Neuronal stem cell (in vitro differentiated cells): ENCODE measurements at regions not wholly inside any gene's neighbourhood (a gene's known extent, or its start where the extent isn't known, plus 50 kb on each side); places are given as distances from the start of the nearest gene placed in this dataset.
"Not testable (repeated sequence)": the region's sequence is repeated elsewhere in the genome, so short reads cannot be mapped to it uniquely, and the experiment has no call there.

Source experiments
- DNase-seq: peaks from one replicate; pipeline ENCODE4 v3.0.0-alpha.2; 2013; ENCODE audit warnings: low spot score
- H2AFZ ChIP-seq: one replicate; pipeline ENCODE4 v1.6.1; 2013; ENCODE audit warnings: mild to moderate bottlenecking, low read length, inconsistent platforms
- H2AK5ac ChIP-seq: 2 replicates; pipeline ENCODE4 v1.6.1; 2013; ENCODE audit warnings: low read depth, mild to moderate bottlenecking, inconsistent platforms, low read length, moderate library complexity, mixed read lengths
- H2BK120ac ChIP-seq: 2 replicates; pipeline ENCODE4 v1.6.1; 2013; ENCODE audit warnings: low read depth, mild to moderate bottlenecking, inconsistent platforms, low read length, moderate library complexity, mixed read lengths
- H2BK12ac ChIP-seq: one replicate; pipeline ENCODE4 v1.6.1; 2013; ENCODE audit warnings: low read length, inconsistent platforms
- H2BK15ac ChIP-seq: 2 replicates; pipeline ENCODE4 v1.6.1; 2013; ENCODE audit warnings: mild to moderate bottlenecking, low read length, inconsistent platforms, mixed read lengths
- H2BK5ac ChIP-seq: one replicate; pipeline ENCODE4 v1.6.1; 2013; ENCODE audit warnings: inconsistent platforms, mild to moderate bottlenecking, low read length, moderate library complexity
- H3K14ac ChIP-seq: one replicate; pipeline ENCODE4 v1.6.1; 2013; ENCODE audit warnings: low read length, inconsistent platforms
- H3K18ac ChIP-seq: 2 replicates; pipeline ENCODE4 v1.6.1; 2013; ENCODE audit warnings: low read length, inconsistent platforms
- H3K23ac ChIP-seq: 2 replicates; pipeline ENCODE4 v1.6.1; 2013; ENCODE audit warnings: low read depth, mild to moderate bottlenecking, mixed read lengths, low read length, inconsistent platforms; ENCODE audit not compliant: poor library complexity
- H3K27ac ChIP-seq: replicated peaks from 3 replicates; pipeline ENCODE4 v1.5.1; 2013; ENCODE audit warnings: low read length, inconsistent platforms
- H3K27me3 ChIP-seq, 3 experiments: 2 replicates each; pipeline ENCODE4 v1.6.1; 2013; ENCODE audit warnings: low read length in 3 of 3, mild to moderate bottlenecking in 2 of 3, inconsistent platforms in 1 of 3, low read depth in 1 of 3, mixed read lengths in 1 of 3, moderate library complexity in 1 of 3; ENCODE audit not compliant: control insufficient read depth in 3 of 3, insufficient read depth in 3 of 3
- H3K36me3 ChIP-seq, 2 donors: replicated peaks in 1 of 2; 2 replicates each; pipeline ENCODE4 v1.6.1; 2013; ENCODE audit warnings: low read length in 2 of 2; ENCODE audit not compliant: control insufficient read depth in 2 of 2, insufficient read depth in 2 of 2
- H3K4ac ChIP-seq: 2 replicates; pipeline ENCODE4 v1.6.1; 2013; ENCODE audit warnings: inconsistent platforms, mild to moderate bottlenecking, low read length, moderate library complexity
- H3K4me1 ChIP-seq, 2 donors: 1 replicate in 1 of 2; 2 replicates in 1 of 2; pipeline ENCODE4 v1.6.1; 2013; ENCODE audit warnings: low read length in 2 of 2, low read depth in 1 of 2; ENCODE audit not compliant: control insufficient read depth in 2 of 2, insufficient read depth in 1 of 2
- H3K4me2 ChIP-seq: one replicate; pipeline ENCODE4 v1.6.1; 2013; ENCODE audit warnings: mild to moderate bottlenecking, low read length, inconsistent platforms; ENCODE audit not compliant: insufficient read depth, poor library complexity, severe bottlenecking
- H3K4me3 ChIP-seq, 2 donors: 2 replicates each; pipeline ENCODE4 v1.5.1; 2013; ENCODE audit warnings: low read length in 2 of 2, mild to moderate bottlenecking in 2 of 2, inconsistent platforms in 1 of 2, moderate library complexity in 1 of 2
- H3K79me1 ChIP-seq: one replicate; pipeline ENCODE4 v1.6.1; 2013; ENCODE audit warnings: low read depth, mild to moderate bottlenecking, inconsistent platforms, low read length, moderate library complexity
- H3K9ac ChIP-seq: one replicate; pipeline ENCODE4 v1.6.1; 2013; ENCODE audit warnings: mild to moderate bottlenecking, low read depth, low read length, inconsistent platforms; ENCODE audit not compliant: poor library complexity
- H3K9me3 ChIP-seq, 2 donors: replicated peaks in 1 of 2; 2 replicates each; pipeline versions ENCODE3 to v1.6.1; 2013; ENCODE audit warnings: low read length in 2 of 2, mild to moderate bottlenecking in 2 of 2, inconsistent platforms in 1 of 2, low read depth in 1 of 2, mixed read lengths in 1 of 2, moderate library complexity in 1 of 2; ENCODE audit not compliant: control insufficient read depth in 2 of 2, insufficient read depth in 1 of 2
- H4K8ac ChIP-seq: one replicate; pipeline ENCODE4 v1.6.1; 2013; ENCODE audit warnings: low read depth, mild to moderate bottlenecking, inconsistent platforms, low read length, moderate library complexity
- H4K91ac ChIP-seq: one replicate; pipeline ENCODE4 v1.6.1; 2013; ENCODE audit warnings: low read length, low read depth, mild to moderate bottlenecking, inconsistent platforms; ENCODE audit not compliant: poor library complexity
- WGBS, 2 donors: extraction: QIAGEN DNeasy Blood & Tissue Kit; methylation state at CpG; one replicate each; pipeline ENCODE4 v1.1.7; 2013; ENCODE audit warnings: missing lambda C conversion rate in 2 of 2, mixed read lengths in 1 of 2; ENCODE audit not compliant: insufficient read length in 2 of 2, insufficient replicate concordance in 1 of 2; ENCODE audit errors: extremely low coverage in 2 of 2; 5-methylcytosine and 5-hydroxymethylcytosine counted together

- no peak overlapping the region for H4K91ac ChIP-seq
- WGBS, 2 donors = no CpG with 5 or more reads among the region's 1 CpG
Observed at GRCh38 chr3:115293321-115293720, 146.2 kb upstream of the ZBTB20 start.

GRCh38 chr3:115301364-115301860 is 154.3 kb upstream of the ZBTB20 start:
- Histone ChIP-seq H2BK12ac (no peak overlapping the region), H2BK15ac (no peak overlapping the region), H3K27ac (no peak overlapping the region), H3K14ac (no peak overlapping the region), H2AFZ (no peak overlapping the region), H3K23ac (no peak overlapping the region), H3K9me3 (no peaks in the 10 kb centered on the region), H3K18ac (no peak overlapping the region), H3K79me1 (no peaks in the 10 kb centered on the region), H4K8ac (no peak overlapping the region), H3K4me2 (no peak overlapping the region), H2BK5ac (no peak overlapping the region), H4K91ac (no peak overlapping the region), H3K4ac (no peak overlapping the region), H3K4me1 (no peaks in the 10 kb centered on the region), H3K36me3 (no peaks in the 10 kb centered on the region), H2AK5ac (no peak overlapping the region), H3K27me3 (no peaks in the 10 kb centered on the region), H2BK120ac (no peak overlapping the region), H3K4me3 (no peak overlapping the region), H3K9ac (no peak overlapping the region)
- no peak for DNase-seq
- no CpG with 5 or more reads among the region's 4 CpGs for WGBS, 2 donors

More at GRCh38 chr3:115293321-115293720, 146.2 kb upstream of the ZBTB20 start:
- Histone ChIP-seq H3K27ac (no peak overlapping the region), H3K4me3 (no peak overlapping the region), H4K8ac (no peak overlapping the region), H2BK15ac (no peak overlapping the region), H3K4me1 (no peaks in the 10 kb centered on the region), H2BK120ac (no peak overlapping the region), H3K4ac (no peak overlapping the region), H3K36me3 (no peaks in the 10 kb centered on the region), H2AFZ (no peak overlapping the region), H3K9ac (no peak overlapping the region), H3K9me3 (no peaks in the 10 kb centered on the region), H3K14ac (no peak overlapping the region), H2BK5ac (no peak overlapping the region), H3K23ac (no peak overlapping the region), H3K79me1 (no peaks in the 10 kb centered on the region), H3K4me2 (no peak overlapping the region), H3K18ac (no peak overlapping the region), H2AK5ac (no peak overlapping the region), H2BK12ac (no peak overlapping the region), H3K27me3 (no peaks in the 10 kb centered on the region)
- DNase-seq = no peak

DNA sequence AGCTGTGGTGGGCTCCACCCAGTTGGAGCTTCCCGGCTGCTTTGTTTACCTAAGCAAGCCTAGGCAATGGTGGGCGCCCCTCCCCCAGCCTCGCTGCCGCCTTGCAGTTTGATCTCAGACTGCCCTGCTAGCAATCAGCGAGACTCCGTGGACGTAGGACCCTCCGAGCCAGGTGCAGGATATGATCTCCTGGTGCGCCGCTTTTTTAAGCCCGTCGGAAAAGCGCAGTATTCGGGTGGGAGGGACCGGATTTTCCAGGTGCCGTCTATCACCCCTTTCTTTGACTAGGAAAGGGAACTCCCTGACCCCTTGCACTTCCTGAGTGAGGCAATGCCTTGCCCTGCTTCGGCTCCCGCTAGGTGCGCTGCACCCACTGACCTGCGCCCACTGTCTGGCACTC is 170.9 kb upstream of the ZBTB20 start:
- H2BK5ac ChIP-seq, H3K36me3 ChIP-seq, H3K4me1 ChIP-seq, H3K27ac ChIP-seq, H2BK120ac ChIP-seq, H3K4ac ChIP-seq, H4K8ac ChIP-seq, H3K14ac ChIP-seq, DNase-seq, H2AK5ac ChIP-seq, H3K4me3 ChIP-seq, H3K18ac ChIP-seq, H3K4me2 ChIP-seq, H4K91ac ChIP-seq, H2BK15ac ChIP-seq, H3K27me3 ChIP-seq, H3K9ac ChIP-seq, H2BK12ac ChIP-seq, H3K9me3 ChIP-seq, H3K23ac ChIP-seq, H3K79me1 ChIP-seq: not testable (repeated sequence)
- WGBS, 2 donors = no CpG with 5 or more reads among the region's 20 CpGs
- peak overlapping the region; percentile 61 for H2AFZ ChIP-seq

GRCh38 chr3:115321400-115321805 is 174.3 kb upstream of the ZBTB20 start:
- no peak overlapping the region for H3K18ac ChIP-seq

More at GRCh38 chr3:115321400-115321805, 174.3 kb upstream of the ZBTB20 start:
- Histone ChIP-seq H3K36me3 (no peaks in the 10 kb centered on the region), H3K9me3 (no peaks in the 10 kb centered on the region), H2BK5ac (no peak overlapping the region), H2BK12ac (no peak overlapping the region), H3K79me1 (no peaks in the 10 kb centered on the region), H3K4me1 (peaks cover 0 to 2% of the 10 kb centered on the region in 2 donors), H2BK120ac (no peak overlapping the region), H3K4me2 (no peak overlapping the region), H3K4me3 (no peak overlapping the region), H4K8ac (no peak overlapping the region), H3K23ac (no peak overlapping the region), H3K14ac (no peak overlapping the region), H3K27me3 (no peaks in the 10 kb centered on the region), H3K27ac (no peak overlapping the region), H4K91ac (no peak overlapping the region), H2BK15ac (no peak overlapping the region), H3K4ac (no peak overlapping the region), H2AK5ac (no peak overlapping the region), H3K9ac (no peak overlapping the region), H2AFZ (no peak overlapping the region)
- no CpG with 5 or more reads among the region's 3 CpGs for WGBS, 2 donors
- no peak for DNase-seq
